Karpas-422 (cell line): ENCODE measurements at regions not wholly inside any gene's neighbourhood (a gene's known extent, or its start where the extent isn't known, plus 50 kb on each side); places are given as distances from the start of the nearest gene placed in this dataset.
"Not testable (repeated sequence)": the region's sequence is repeated elsewhere in the genome, so short reads cannot be mapped to it uniquely, and the experiment has no call there.

ENCODE experiments used
- DNase-seq: peaks from one replicate; pipeline ENCODE4 v3.0.0-alpha.2; 2015
- H2AFZ ChIP-seq: fragments of 200-600 bp; sonication (generic); 2 replicates; pipeline ENCODE4 v1.6.1; 2014; ENCODE audit warnings: antibody characterized with exemption, low read length, mixed read lengths
- H3K27ac ChIP-seq: fragments of 200-600 bp; sonication (generic); 2 replicates; pipeline ENCODE4 v1.5.1; 2014; ENCODE audit warnings: mild to moderate bottlenecking, low read length, moderate library complexity
- H3K27me3 ChIP-seq: fragments of 200-600 bp; sonication (generic); 2 replicates; pipeline ENCODE4 v1.6.1; 2014; ENCODE audit warnings: low read length, mixed read lengths
- H3K36me3 ChIP-seq: fragments of 200-600 bp; sonication (generic); 2 replicates; pipeline ENCODE4 v1.6.1; 2014; ENCODE audit warnings: low read length, mixed read lengths; ENCODE audit not compliant: insufficient read depth
- H3K4me1 ChIP-seq: fragments of 200-600 bp; sonication (generic); 2 replicates; pipeline ENCODE4 v1.6.1; 2014; ENCODE audit warnings: mild to moderate bottlenecking, low read length, mixed read lengths
- H3K4me2 ChIP-seq: fragments of 200-600 bp; sonication (generic); 2 replicates; pipeline ENCODE4 v1.6.1; 2014; ENCODE audit warnings: low read length, low read depth, mild to moderate bottlenecking; ENCODE audit not compliant: poor library complexity, severe bottlenecking
- H3K4me3 ChIP-seq: fragments of 200-600 bp; sonication (generic); 2 replicates; pipeline ENCODE4 v1.5.1; 2014; ENCODE audit warnings: mild to moderate bottlenecking, antibody characterized with exemption, low read length, mixed read lengths
- H3K79me2 ChIP-seq: fragments of 200-600 bp; sonication (generic); 2 replicates; pipeline ENCODE4 v1.6.1; 2014; ENCODE audit warnings: mild to moderate bottlenecking, low read length, mixed read lengths
- H3K9ac ChIP-seq: fragments of 200-600 bp; sonication (generic); 2 replicates; pipeline ENCODE4 v1.6.0; 2014; ENCODE audit warnings: low read length
- H3K9me2 ChIP-seq: fragments of 200-600 bp; sonication (generic), shearing (Covaris generic); replicated peaks from 2 replicates; pipeline ENCODE4 v1.6.0; 2014; ENCODE audit warnings: mild to moderate bottlenecking, low read length, moderate library complexity; ENCODE audit not compliant: insufficient read depth
- H3K9me3 ChIP-seq: fragments of 300-700, 200-600 bp; sonication (generic); 2 replicates; pipeline ENCODE4 v1.6.1; 2014; ENCODE audit warnings: low read length, mixed read lengths
- H4K20me1 ChIP-seq: fragments of 200-600 bp; sonication (generic); 2 replicates; pipeline ENCODE4 v1.6.1; 2014; ENCODE audit warnings: mild to moderate bottlenecking, antibody characterized with exemption, low read length, low read depth; ENCODE audit not compliant: insufficient read depth

- H3K79me2 ChIP-seq, H3K9ac ChIP-seq, DNase-seq, H3K9me2 ChIP-seq, H3K9me3 ChIP-seq, H3K27me3 ChIP-seq, H3K27ac ChIP-seq, H4K20me1 ChIP-seq, H3K4me2 ChIP-seq, H3K36me3 ChIP-seq, H3K4me3 ChIP-seq, H2AFZ ChIP-seq: not testable (repeated sequence)
- H3K4me1 ChIP-seq = peaks cover 30% of the 10 kb centered on the region
These were observed 122.1 kb downstream of the SPAG6 start for GRCh38 chr10:22467393-22467792.

- Histone ChIP-seq H2AFZ (no peak overlapping the region), H3K27me3 (no peaks in the 10 kb centered on the region), H3K4me3 (no peak overlapping the region), H3K27ac (no peak overlapping the region), H3K79me2 (no peaks in the 10 kb centered on the region), H4K20me1 (no peaks in the 10 kb centered on the region), H3K4me1 (peaks cover 26% of the 10 kb centered on the region), H3K4me2 (no peak overlapping the region), H3K9me3 (no peaks in the 10 kb centered on the region), H3K9ac (no peak overlapping the region), H3K36me3 (no peaks in the 10 kb centered on the region), H3K9me2 (no peaks in the 10 kb centered on the region)
- DNase-seq = no peak
These were observed 123.4 kb downstream of the SPAG6 start for GRCh38 chr10:22468570-22469320.

- Histone ChIP-seq H3K9me2 (no peaks in the 10 kb centered on the region), H3K36me3 (no peaks in the 10 kb centered on the region), H3K9ac (no peak overlapping the region), H3K27ac (no peak overlapping the region), H3K27me3 (no peaks in the 10 kb centered on the region), H3K4me3 (no peak overlapping the region), H3K4me1 (no peaks in the 10 kb centered on the region), H4K20me1 (no peaks in the 10 kb centered on the region), H3K9me3 (no peaks in the 10 kb centered on the region), H3K79me2 (no peaks in the 10 kb centered on the region), H3K4me2 (no peak overlapping the region), H2AFZ (no peak overlapping the region)
- no peak for DNase-seq
These were observed 127.7 kb downstream of the SPAG6 start for GRCh38 chr10:22473044-22473443.

- H3K4me3 ChIP-seq = no peak overlapping the region
- H3K9ac ChIP-seq = no peak overlapping the region
- no peak overlapping the region for H2AFZ ChIP-seq
- H4K20me1 ChIP-seq = no peaks in the 10 kb centered on the region
- H3K4me1 ChIP-seq = no peaks in the 10 kb centered on the region
- no peaks in the 10 kb centered on the region for H3K36me3 ChIP-seq
- no peak overlapping the region for H3K4me2 ChIP-seq
- H3K79me2 ChIP-seq = no peaks in the 10 kb centered on the region
- DNase-seq = no peak
- no peak overlapping the region for H3K27ac ChIP-seq
- H3K9me3 ChIP-seq = no peaks in the 10 kb centered on the region
- no peaks in the 10 kb centered on the region for H3K9me2 ChIP-seq
- H3K27me3 ChIP-seq = no peaks in the 10 kb centered on the region
These were observed 128.2 kb downstream of the SPAG6 start for GRCh38 chr10:22473459-22473858.

- Histone ChIP-seq H3K36me3 (no peaks in the 10 kb centered on the region), H3K9me3 (no peaks in the 10 kb centered on the region), H3K9ac (no peak overlapping the region), H3K4me3 (no peak overlapping the region), H4K20me1 (no peaks in the 10 kb centered on the region), H3K27me3 (no peaks in the 10 kb centered on the region), H3K9me2 (no peaks in the 10 kb centered on the region), H3K79me2 (no peaks in the 10 kb centered on the region), H3K4me1 (no peaks in the 10 kb centered on the region), H3K27ac (no peak overlapping the region), H2AFZ (no peak overlapping the region), H3K4me2 (no peak overlapping the region)
- no peak for DNase-seq
These were observed 130.6 kb downstream of the SPAG6 start for GRCh38 chr10:22475651-22476600.

GRCh38 chr10:22476601-22477321 lies 131.5 kb downstream of the SPAG6 start:
- no peaks in the 10 kb centered on the region for H3K4me1 ChIP-seq
- no peak overlapping the region for H3K27ac ChIP-seq
- no peak overlapping the region for H3K4me3 ChIP-seq
- H3K9ac ChIP-seq = no peak overlapping the region
- no peaks in the 10 kb centered on the region for H3K9me2 ChIP-seq
- DNase-seq = no peak
- no peak overlapping the region for H2AFZ ChIP-seq
- H3K79me2 ChIP-seq = no peaks in the 10 kb centered on the region
- H3K9me3 ChIP-seq = no peaks in the 10 kb centered on the region
- no peaks in the 10 kb centered on the region for H4K20me1 ChIP-seq
- H3K4me2 ChIP-seq = no peak overlapping the region
- no peaks in the 10 kb centered on the region for H3K36me3 ChIP-seq
- no peaks in the 10 kb centered on the region for H3K27me3 ChIP-seq

GRCh38 chr10:22477334-22478287 lies 132.3 kb downstream of the SPAG6 start:
- H3K4me3 ChIP-seq = no peak overlapping the region
- no peaks in the 10 kb centered on the region for H3K79me2 ChIP-seq
- H3K4me2 ChIP-seq = no peak overlapping the region
- H3K27me3 ChIP-seq = no peaks in the 10 kb centered on the region
- no peaks in the 10 kb centered on the region for H3K36me3 ChIP-seq
- H3K9me3 ChIP-seq = no peaks in the 10 kb centered on the region
- no peaks in the 10 kb centered on the region for H3K4me1 ChIP-seq
- no peaks in the 10 kb centered on the region for H3K9me2 ChIP-seq
- H3K9ac ChIP-seq = no peak overlapping the region
- no peak overlapping the region for H2AFZ ChIP-seq
- H3K27ac ChIP-seq = no peak overlapping the region
- DNase-seq = no peak
- H4K20me1 ChIP-seq = no peaks in the 10 kb centered on the region
